Hematopoietic multipotent progenitor cell (in vitro differentiated cells): ENCODE measurements at regions not wholly inside any gene's neighbourhood (a gene's known extent, or its start where the extent isn't known, plus 50 kb on each side); places are given as distances from the start of the nearest gene placed in this dataset.

ENCODE experiments used
- DNase-seq, 3 donors: peaks; one replicate each; pipeline ENCODE4 v3.0.0-alpha.2; 2011 to 2015; ENCODE audit warnings: low read depth in 2 of 3, low spot score in 2 of 3

DNA sequence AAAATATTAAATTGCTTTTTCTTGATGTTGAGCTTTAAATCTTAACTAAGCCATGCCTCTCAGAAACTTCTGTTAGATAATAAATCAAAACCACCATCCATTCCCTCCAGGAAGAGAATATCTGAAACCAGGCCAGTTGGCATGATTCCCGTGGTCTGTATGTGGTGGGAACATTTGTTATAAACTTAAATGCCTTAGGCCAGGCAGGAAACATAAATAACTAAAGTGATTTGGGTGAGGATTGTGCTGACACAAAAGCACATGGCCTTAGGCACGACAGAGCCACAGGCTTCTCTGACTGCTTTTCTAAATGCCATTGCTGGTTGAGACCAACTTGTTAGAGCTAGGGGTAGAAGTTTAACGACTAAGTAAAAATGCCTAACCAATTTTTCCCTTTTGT, 255.9 kb downstream of the GABRG2 start:
- peak in 1 of 3 donors; percentile 31 for DNase-seq

DNA sequence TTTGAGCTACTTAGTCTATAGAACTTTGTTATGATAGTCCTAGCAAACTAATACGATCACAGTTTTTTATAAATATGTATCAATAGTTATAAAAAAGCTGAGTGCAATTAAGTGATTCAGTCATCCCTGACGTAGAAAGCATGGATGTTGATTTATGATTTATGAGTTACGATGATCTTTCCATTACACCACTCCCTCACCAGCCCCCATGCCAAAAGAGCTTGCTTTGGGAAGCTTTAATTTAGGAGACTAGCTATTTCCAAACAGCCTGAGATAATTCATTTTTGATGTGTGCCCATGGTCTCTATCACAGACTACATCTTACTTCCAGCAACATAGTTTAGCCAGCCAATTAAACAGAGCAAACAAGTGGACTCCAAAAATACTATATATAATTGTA, 256.8 kb downstream of the GABRG2 start:
- no peak for DNase-seq

DNA sequence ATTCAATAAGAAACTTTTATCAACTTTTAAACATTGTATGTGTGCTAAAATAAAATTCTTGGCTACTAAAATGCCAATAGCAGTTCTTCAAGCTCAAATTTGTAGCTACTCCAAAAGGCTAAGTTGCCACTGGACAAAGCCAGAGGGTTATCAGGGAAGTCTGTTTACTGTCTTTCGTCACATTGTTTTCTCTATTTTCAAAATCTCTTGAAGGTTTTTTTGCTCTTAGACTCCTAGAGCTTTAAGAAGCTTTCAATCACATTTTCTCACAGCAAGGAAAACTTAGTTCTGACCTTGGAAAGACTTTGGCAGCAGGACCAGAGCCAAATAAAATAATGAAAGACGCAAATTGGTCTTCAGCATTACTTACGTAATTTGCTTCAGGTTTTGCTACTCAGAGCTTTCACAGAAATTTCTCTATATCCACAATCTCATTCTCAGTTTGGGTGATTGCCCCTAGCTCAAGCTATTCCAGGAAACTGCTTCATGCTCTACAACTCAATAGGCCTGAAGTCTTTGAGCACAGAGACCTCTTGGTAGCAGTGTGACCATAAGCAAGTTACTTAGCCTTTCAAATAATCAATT, 257.7 kb downstream of the GABRG2 start:
- DNase-seq, result no peak

DNA sequence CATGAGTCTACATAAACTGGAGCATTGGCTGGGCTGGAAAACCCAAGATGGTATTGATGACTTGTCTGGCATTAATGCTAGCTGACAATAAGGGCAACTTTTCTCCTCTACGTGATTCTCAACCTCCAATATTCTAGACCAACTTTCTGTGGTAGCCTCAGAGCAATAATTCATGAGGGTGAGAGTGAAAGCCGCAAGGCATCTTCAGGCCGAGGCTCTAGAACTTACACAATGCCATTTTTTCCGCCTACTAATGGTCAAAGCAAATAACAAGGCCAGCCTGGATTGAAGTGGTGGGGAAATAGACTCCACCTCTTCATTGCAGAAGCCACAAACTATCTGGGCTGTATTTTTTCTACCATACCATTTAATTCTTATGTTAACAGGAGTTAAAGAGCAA, 267.4 kb downstream of the GABRG2 start:
- no peak for DNase-seq

DNA sequence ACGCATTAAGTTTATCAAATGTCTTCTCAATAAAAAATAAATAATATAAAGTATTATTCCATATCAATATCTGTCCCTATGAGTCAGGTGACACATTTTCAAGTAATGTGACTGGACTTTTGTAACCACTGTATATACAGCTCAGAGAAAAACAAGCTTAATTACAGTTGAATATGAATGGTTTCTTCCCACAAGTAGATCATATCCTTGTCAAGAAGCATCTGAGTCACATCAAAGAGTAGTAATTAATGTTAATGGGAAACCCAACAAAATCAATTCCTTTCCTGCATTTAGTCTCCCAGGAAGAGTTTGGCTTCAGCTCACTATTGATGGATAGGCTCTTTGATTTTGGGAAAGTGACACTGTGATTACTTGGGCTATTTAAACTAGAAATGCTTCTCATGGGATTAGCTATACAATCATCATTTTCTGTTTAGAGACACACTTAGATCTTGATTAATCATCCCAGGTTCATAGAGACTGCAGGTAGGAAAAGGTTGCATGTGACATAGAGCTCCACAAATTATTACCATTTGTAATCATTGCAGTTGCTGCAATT, 292.9 kb downstream of the GABRG2 start:
- no peak for DNase-seq

DNA sequence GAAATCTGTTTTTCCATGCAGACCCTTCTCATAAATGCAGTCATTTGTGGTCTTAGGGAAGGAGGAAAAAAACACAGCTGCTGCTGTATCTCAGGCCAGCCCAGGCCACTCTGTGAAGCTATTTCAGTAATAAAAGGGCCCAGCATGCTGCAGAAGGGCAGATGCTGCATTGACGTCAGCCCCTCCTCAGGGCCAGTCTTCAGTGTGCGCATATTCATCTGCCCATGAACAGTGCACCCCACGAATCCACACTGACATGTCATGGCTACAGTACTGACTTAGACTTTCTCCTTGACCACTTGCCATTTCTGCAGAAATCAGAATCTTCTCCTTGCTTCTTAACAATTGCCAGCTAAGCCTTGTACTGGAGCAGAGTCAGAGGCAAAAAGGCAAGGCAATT, 304.7 kb downstream of the GABRG2 start:
- no peak for DNase-seq

DNA sequence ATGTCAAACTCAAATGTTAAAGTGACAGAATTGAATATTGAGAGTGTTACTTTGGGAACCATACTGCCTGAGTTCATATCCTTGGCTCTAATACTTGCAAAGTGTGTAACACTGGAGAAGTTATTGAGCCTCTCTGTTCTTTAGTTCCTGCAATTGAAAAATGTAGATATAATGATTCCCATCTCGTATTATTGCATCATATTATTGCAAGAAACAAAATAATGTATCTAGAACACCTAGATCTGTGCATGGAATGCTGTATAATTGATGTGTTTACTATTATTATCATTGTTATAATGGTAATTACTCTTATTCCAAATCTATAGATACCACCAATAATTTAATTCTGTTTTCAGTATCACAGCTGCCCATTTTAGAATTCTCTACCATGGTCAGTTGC, 310.3 kb downstream of the GABRG2 start:
- no peak for DNase-seq

DNA sequence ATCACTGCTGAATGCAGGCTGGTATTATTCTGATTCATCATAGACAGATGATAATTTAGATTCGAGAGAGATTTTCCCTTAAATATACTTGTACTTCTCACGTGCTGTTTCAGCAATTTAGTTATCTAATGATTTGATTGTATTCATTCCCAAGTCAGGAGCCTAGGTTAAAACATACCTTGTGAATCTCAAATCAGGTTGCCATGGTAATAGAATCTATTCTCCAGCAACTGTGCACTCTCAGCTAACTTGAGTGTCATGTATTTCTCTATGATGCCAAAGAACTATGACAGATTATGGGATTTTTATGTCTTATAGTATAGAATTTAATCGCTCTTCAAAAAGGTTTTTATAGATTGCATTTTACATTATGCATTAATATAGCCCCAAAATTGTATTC, 315.3 kb downstream of the GABRG2 start:
- DNase-seq, result no peak

DNA sequence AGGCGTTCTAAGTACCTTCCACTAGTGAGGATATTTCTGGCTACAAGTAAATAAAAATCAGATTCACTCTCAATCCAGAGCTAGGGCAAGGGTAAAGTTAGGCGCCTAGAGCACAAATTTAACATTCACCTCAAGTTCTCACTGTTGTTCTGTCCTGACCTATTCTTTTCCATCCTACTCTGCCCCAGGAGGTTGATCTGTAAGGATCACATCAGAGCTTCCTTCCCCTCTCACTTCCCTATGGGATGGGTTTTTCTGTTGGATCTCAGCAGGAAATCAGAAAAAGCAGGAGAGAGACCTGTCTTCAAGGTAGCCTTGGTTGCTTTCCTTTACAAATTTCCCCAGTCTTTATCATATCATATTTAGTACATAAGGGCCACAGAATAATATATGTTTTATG, 316.7 kb downstream of the GABRG2 start:
- DNase-seq, result no peak

DNA sequence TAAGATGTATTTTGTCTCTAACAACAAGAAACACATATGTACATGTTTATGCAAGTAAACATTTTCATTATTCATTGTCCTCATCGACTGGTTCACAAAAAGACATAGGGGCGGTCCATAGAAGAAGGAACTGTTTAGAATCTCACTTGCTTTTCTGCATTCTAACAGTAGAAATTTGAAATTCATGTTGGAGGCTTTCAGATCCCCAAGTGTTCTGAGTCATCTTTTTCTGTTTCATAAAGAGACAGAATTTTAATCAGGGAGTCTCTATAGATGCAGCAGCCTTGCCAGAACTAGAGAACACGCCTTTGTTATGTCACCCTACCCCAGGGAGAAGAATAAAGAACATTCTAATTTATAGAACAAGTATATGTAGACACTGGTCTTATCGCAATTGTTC, 324.3 kb downstream of the GABRG2 start:
- no peak for DNase-seq

DNA sequence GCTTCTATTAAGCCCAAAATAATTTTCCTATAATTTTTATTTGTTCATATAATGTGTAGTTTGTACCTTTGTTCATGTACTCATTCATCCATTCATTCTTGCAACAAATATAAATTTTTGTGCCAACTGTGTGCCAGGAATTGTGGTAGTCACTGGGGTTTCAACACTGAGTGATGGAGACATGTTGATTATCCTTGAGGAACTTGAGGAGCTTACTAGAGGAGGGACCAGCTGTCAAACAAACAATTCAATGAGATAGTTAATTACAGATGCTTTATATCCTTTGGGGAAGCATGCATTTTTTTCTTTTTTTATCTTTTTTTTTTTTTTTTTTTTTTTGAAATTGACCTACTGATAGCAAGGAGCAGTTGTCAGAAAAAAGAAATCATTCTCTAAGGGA, 324.8 kb downstream of the GABRG2 start:
- no peak for DNase-seq

DNA sequence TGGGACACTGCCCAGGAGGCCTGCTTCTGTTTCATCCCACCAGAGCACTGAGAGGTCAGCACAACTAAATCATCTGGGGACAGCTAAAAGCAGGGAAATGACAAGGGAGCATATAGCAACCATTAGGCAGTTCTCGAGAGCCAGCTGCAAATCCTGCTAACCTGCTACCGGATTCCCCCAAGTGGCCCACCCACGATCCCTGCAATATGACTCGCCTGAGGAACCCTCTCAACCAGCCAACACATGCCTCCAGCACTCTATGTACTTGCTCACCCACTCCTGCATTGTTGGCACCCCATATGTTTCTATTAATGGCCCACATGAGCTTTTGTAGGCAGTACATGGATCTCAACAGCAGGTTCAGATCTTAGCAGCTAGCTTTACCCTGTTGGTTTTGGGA, 326.0 kb downstream of the GABRG2 start:
- DNase-seq, result no peak

DNA sequence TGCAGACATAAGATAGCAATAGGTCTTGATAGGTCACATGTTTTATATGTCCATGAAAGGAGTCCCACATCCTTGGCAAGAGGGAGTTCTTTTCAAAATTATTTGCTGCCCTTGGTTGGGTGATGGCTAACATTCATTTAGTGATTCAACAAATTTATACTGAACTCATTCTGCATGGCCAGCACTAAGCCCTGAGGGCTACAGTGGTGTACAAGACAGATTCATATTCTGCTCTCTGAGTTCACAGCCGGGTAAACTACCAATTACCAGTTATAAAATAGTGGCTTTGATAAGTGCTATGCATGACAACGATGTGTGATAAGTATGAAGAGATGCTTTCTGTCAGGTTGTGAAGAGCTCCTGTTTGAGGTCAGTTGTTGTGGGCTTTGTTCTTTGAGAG, 340.0 kb downstream of the GABRG2 start:
- DNase-seq, result no peak

DNA sequence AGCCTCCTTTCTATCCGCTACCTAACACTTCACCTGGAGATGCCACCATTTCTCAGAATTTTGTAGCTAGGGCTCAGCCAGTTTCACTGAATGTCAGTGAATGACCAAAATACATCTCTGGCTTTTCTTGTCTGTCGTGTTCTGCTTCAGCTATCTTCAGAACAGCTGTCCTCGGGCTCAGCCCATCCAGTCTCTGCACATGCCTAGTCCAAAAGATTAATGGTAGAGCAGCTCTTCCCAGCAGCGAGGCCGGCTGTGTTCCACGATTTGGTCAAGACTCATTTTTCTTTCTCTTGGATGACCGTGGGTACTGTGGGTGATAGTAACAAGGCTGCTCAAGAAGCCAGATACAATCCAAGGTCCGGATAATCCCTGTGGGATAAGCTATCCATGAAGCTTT, 342.8 kb downstream of the GABRG2 start:
- DNase-seq, result no peak

DNA sequence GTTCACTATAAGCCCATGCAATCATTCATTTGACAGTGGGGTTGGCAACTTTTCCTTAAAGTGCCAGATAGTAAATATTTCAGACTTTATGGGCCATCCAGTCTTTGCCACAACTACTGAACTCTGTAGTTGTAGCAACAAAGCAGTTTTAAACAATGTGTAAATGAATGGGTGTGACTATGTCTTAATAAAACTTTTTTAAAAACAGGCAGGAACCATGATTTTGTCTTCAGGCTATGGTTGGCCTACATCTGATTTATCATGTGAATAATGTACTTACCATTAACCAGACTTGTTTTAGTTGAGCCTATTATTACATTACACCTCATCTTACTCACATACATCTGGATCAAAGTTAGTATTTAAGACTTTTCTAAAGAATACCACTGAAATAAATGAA, 361.6 kb downstream of the GABRG2 start:
- no peak for DNase-seq

DNA sequence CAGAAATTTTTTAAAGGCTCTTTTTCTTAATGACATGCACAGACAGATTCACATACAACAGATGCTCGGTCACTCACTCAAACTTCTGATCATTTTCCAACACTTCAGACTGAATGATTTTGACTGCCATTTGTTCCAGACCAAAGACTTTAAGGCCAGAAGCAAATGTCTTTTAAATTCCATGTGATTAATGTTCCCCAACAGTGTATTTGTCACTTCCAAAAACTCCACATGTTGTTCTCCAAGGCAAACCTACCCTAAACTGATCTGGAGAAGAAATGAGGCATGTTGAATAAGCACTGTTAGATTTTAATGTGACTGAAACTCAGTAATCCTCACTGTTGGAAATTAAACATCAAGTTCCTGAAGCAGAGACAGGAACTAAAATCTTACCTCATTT, 366.7 kb downstream of the GABRG2 start:
- DNase-seq, result no peak

DNA sequence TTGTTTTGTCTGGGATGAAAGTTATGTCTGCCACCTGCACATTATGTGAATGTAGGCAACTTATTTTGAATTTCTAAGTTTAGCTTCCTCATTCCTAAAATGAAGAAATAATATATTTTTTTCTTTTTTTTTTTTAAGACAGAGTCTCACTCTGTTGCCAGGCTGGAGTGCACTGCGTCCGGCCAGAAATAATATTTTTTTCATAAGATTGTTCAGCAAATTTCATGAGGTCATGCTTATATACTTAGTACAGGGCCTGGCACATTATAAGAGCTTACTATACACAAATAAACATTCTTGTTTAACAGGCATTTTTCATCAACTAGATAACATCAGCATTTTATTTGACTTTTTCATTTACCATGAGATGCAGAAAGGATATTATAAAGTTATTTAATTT, 368.5 kb downstream of the GABRG2 start:
- DNase-seq, result no peak

DNA sequence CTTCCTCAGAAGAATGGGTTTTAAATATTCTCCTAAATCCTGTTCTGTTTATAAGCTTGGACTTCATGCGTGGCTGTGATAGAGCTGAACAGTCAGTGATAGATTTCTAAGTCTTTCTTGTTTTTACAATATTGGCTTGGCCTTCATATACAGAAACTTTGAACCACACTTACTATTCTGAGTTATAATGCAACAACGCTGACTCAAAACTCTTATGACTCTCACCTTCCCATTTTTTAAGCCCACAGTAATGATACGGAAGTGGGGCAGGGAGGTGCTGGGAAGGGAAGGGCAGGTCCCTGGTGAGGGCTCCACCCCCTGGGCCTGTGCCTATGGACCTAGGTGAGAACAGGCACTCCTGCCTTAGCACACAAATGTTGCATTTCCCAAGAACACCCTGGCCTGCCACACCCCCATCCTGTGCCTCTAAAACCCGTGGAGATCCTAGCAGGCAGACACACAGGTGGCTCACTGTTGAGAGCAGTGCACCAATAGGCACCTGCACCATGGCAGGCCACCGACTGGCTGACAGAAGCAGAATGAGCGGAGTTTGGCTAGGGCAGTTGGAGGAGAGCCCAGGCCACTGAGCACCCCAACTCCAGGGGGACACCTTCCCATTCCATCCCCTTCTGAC, 376.7 kb downstream of the GABRG2 start:
- no peak for DNase-seq

DNA sequence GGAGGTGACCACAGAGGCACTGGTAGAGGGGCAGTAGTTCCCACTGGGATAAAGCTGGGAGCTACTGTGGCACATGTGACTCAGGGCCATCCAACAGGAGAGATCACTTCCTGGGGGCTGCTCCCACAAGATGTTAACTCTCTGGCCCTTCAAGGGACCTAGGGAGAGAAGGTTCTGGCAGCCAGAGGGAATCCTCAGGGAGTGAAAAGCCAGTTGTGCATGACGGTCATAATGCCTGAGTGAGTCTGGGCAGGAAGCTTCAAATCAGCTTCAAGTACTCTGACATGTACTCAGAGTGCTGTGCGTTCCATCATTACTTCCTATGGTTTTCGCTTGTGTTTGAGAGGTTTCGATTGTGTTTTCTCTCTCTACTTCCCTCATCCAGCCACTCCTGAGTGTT, 388.5 kb downstream of the GABRG2 start:
- no peak for DNase-seq

DNA sequence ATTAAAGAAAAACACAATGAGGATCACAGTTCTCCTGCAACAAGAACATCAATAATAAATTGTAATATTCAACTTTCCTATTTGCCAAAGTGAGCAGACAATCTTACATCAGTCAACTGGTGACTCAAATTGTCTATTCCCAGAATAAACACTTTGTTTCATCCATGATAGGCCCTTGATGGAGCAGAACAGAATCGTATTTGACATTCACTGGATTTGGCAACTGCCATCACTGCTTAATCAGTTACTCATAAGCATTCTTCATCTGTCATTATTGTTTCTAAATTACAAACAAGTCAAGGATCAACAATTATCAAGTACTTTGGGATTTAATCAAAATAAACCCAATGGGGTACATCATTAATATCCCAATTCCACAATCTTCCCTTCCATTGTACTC, 398.4 kb downstream of the GABRG2 start:
- DNase-seq, result no peak

DNA sequence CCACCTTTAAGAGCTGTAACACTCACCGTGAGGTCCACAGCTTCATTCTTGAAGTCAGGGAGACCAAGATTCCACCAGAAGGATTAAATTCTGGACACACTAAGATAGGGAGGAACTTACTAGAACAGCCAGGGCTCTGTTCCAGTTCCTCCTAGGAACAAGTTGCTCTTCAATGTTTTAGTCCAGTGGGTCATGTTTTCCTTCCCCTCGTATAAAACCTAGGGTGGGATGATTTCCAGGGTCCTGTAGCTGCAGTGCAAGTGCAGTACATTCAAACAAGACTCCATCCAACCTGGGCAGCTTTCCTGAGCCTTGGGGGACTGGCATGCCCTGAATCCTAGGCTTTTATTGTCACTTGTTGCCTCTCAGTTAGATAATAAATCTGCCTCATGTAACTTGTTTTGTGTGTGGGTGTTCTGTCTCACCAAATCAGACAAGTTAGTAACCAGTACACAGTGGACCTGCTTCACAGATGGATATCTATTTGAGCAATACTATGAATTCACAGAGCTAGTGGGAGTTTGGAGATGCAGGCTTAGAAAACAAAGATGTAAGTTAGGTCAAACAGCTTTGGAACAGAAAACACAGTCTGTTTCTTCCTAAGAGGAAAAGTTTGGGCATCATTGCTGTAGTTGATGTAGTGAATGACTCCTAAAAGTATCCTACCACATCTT, 405.6 kb downstream of the GABRG2 start:
- no peak for DNase-seq

DNA sequence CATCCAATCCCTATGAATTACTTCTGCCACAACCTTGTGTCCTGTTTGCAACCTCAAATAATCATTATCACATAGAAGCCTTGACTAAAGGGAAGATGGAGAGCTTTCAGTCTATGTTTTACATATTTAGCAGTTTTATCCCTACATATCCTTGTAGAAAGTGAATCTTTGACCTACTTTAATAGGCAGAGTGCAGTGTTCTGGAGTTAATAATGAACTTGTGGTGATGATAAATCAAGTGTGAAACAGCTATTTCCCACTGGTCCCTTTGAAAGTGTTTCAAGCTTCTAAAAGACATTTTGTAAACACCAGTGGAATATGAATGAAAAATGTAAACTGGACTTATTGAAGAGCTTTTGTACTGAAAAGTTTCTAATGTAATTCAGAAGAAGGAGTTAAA, 406.7 kb downstream of the GABRG2 start:
- DNase-seq, result no peak
